ENCODE measurements at regions not wholly inside any gene's neighbourhood (a gene's known extent, or its start where the extent isn't known, plus 50 kb on each side); places are given as distances from the start of the nearest gene placed in this dataset.

DNA sequence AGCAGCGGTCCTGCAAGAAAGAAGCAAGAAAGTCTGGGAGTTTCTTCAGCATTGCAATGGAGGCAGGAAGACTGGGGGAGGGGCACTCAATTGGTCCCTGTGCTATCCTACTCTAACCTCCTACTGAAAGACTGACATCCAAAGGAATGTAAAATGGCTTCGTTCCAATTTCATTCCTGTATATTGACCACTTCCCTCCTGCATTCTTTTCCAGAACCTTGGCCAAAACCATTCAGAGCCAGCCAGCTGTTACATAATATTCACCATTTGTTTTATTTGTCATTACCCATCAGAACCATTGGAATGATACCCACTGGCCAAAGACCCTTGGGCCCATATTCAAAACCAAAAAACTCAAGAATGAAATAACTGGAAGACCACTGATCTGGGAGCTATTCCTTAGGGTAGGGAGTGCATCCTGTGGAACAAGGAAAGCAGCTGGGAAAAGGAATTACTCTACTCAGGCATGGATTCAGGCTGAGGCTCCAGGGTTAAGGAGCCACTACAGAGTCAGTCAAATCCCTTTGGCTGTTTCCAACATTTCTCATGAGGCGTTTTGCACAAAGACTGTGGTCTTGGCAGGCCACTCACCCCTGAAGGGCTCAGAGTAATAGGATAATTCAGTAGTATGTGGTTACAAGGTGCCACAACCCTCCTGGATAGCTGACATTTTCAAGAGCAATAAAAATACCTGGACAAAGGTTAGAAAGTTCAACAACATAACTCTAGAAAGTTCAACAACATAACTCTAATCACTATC lies 148.7 kb upstream of the SLC1A3 start:
- TF ChIP-seq, protein P1, sequence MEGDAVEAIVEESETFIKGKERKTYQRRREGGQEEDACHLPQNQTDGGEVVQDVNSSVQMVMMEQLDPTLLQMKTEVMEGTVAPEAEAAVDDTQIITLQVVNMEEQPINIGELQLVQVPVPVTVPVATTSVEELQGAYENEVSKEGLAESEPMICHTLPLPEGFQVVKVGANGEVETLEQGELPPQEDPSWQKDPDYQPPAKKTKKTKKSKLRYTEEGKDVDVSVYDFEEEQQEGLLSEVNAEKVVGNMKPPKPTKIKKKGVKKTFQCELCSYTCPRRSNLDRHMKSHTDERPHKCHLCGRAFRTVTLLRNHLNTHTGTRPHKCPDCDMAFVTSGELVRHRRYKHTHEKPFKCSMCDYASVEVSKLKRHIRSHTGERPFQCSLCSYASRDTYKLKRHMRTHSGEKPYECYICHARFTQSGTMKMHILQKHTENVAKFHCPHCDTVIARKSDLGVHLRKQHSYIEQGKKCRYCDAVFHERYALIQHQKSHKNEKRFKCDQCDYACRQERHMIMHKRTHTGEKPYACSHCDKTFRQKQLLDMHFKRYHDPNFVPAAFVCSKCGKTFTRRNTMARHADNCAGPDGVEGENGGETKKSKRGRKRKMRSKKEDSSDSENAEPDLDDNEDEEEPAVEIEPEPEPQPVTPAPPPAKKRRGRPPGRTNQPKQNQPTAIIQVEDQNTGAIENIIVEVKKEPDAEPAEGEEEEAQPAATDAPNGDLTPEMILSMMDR (IDR thresholded peaks at IDR 0.05; ENCODE audit: insufficient read depth, low read depth, low read length): no peak
- TF ChIP-seq EZH2 (IDR thresholded peaks at IDR 0.05; ENCODE audit: insufficient read depth, low read length): no peak
